T-cell (primary cell): ENCODE measurements at regions not wholly inside any gene's neighbourhood (a gene's known extent, or its start where the extent isn't known, plus 50 kb on each side); places are given as distances from the start of the nearest gene placed in this dataset.

Experiments used
- ATAC-seq, 4 experiments: fragments of 200-7000 bp in 3 of 4; fragments of 150-1000 bp in 1 of 4; cut with Tn5 transposase; replicated peaks in 1 of 4; 1 replicate in 3 of 4; 2 replicates in 1 of 4; pipeline ENCODE4 v1.10.0; 2021; ENCODE audit warnings: moderate library complexity in 3 of 4, mild to moderate bottlenecking in 2 of 4, moderate number of reproducible peaks in 1 of 4
- CTCF ChIA-PET, 2 donors: fragments of 300-600 bp; sonication (Branson Sonifier 250); formaldehyde crosslinking; loops; one replicate each; lab custom pipeline; 2022; ENCODE audit warnings: antibody characterized with exemption in 2 of 2; lab: Charles Lee
- POLR2A ChIA-PET, 2 donors: fragments of 300-600 bp; sonication (Branson Sonifier 250); formaldehyde crosslinking; loops; one replicate each; lab custom pipeline; 2022; ENCODE audit warnings: antibody characterized with exemption in 2 of 2; lab: Charles Lee
- DNase-seq, 35 experiments: peaks; one replicate each; pipeline versions ENCODE4 v3.0.0 to v3.0.0-alpha.2; 2013 to 2023
- H3K27ac ChIP-seq: one replicate; pipeline ENCODE4 v1.5.1; 2013; ENCODE audit warnings: low read length
- H3K27me3 ChIP-seq, 2 experiments: replicated peaks in 1 of 2; 1 replicate in 1 of 2; 2 replicates in 1 of 2; pipeline versions ENCODE4 v1.6.1 to v1.7.0; 2013; ENCODE audit warnings: low read length in 1 of 2, mixed read lengths in 1 of 2; ENCODE audit not compliant: control insufficient read depth in 2 of 2, insufficient read depth in 2 of 2; ENCODE audit errors: extremely low read depth in 1 of 2
- H3K36me3 ChIP-seq, 2 donors: 1 replicate in 1 of 2; 2 replicates in 1 of 2; pipeline versions ENCODE4 v1.6.1 to v1.7.0; 2013; ENCODE audit warnings: low read length in 1 of 2; ENCODE audit not compliant: control insufficient read depth in 2 of 2, insufficient read depth in 1 of 2; ENCODE audit errors: extremely low read depth in 1 of 2
- H3K4me1 ChIP-seq, 2 experiments: 1 replicate in 1 of 2; 2 replicates in 1 of 2; pipeline versions ENCODE4 v1.6.1 to v1.7.0; 2013; ENCODE audit warnings: low read length in 2 of 2, mixed read lengths in 1 of 2; ENCODE audit not compliant: insufficient read depth in 2 of 2, control insufficient read depth in 1 of 2; ENCODE audit errors: extremely low read depth in 1 of 2
- H3K4me3 ChIP-seq, 2 donors: 1 replicate in 1 of 2; 2 replicates in 1 of 2; pipeline versions ENCODE4 v1.5.1 to v1.7.0; 2013; ENCODE audit warnings: mild to moderate bottlenecking in 2 of 2, low read length in 1 of 2, moderate library complexity in 1 of 2; ENCODE audit not compliant: control insufficient read depth in 1 of 2; ENCODE audit errors: extremely low read depth in 1 of 2
- H3K9me3 ChIP-seq: 2 replicates; pipeline ENCODE4 v1.7.0; 2013
- H3K27ac Mint-ChIP-seq, 2 donors: one replicate each; pipeline ENCODE4 v1.8.0; 2020 to 2021; ENCODE audit warnings: mild to moderate bottlenecking in 2 of 2, mixed read lengths in 2 of 2
- H3K27me3 Mint-ChIP-seq, 2 donors: one replicate each; pipeline ENCODE4 v1.8.0; 2021 to 2022; ENCODE audit warnings: mixed read lengths in 2 of 2
- H3K36me3 Mint-ChIP-seq: one replicate; pipeline ENCODE4 v1.8.0; 2021; ENCODE audit warnings: mixed read lengths
- H3K4me1 Mint-ChIP-seq, 3 donors: one replicate each; pipeline ENCODE4 v1.8.0; 2020 to 2022; ENCODE audit warnings: mixed read lengths in 3 of 3, mild to moderate bottlenecking in 1 of 3
- H3K4me3 Mint-ChIP-seq, 3 donors: one replicate each; pipeline ENCODE4 v1.8.0; 2020 to 2022; ENCODE audit warnings: mild to moderate bottlenecking in 3 of 3, mixed read lengths in 3 of 3, moderate library complexity in 3 of 3
- H3K9me3 Mint-ChIP-seq, 3 donors: one replicate each; pipeline ENCODE4 v1.8.0; 2020 to 2022; ENCODE audit warnings: mixed read lengths in 3 of 3
- WGBS: methylation state at CpG from one replicate; pipeline ENCODE4 v1.1.5; 2013; ENCODE audit warnings: missing lambda C conversion rate; ENCODE audit not compliant: insufficient coverage; 5-methylcytosine and 5-hydroxymethylcytosine counted together

DNA sequence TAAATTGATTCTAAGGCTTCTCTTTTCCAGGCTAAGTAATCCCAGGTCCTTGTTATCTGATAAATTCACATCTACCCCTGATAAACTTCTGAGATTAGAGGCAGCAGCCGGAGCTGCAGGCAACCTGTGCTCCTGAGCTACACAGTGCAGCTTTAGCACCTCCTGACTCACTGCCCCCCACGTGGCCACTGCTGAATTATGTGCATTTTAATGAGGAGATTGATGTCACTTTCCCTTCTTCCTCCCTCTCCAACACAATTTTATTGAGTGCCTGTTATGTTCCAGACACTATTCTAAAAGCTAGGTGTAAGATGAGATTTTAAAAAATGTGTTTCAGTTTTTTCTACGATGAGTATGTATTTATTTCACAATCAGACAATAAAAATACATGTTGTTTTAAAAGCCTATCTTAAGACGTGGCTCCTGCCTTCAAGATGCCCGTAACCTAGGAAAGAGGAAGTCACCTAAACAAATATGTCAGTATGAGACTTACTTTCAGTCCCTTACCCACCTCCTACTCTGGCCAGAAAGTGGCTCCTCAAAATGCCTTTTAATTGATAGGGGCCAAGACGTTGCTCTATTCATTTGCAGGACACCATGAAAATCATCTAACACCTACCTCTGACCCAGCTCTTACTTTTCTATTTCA, 161.5 kb upstream of the PFN2 start:
- ATAC-seq, result no peak
- Histone ChIP-seq H3K9me3 (no peaks in the 10 kb centered on the region), H3K36me3 (no peaks in the 10 kb centered on the region), H3K4me3 (no peak overlapping the region), H3K27me3 (no peaks in the 10 kb centered on the region), H3K4me1 (no peaks in the 10 kb centered on the region), H3K27ac (no peak overlapping the region)
- CTCF ChIA-PET, result interaction anchor here in 1 of 2 donors (0.6 kb wide), 2 partner anchors 18 to 19 kb away, joined by 3 to 4 read pairs; no protein-coding TSS in a partner anchor
- H3K36me3 Mint-ChIP-seq, result no peaks in the 10 kb centered on the region
- POLR2A ChIA-PET, result no interaction called here
- no peaks in the 10 kb centered on the region for H3K9me3 Mint-ChIP-seq
- H3K4me3 Mint-ChIP-seq, result no peak overlapping the region
- 60% methylated on average over 2 of the region's 6 CpGs for WGBS
- H3K27ac Mint-ChIP-seq, result no peak overlapping the region
- H3K27me3 Mint-ChIP-seq, result peaks cover 20 to 24% of the 10 kb centered on the region in 2 donors
- DNase-seq, result no peak
- H3K4me1 Mint-ChIP-seq, result no peaks in the 10 kb centered on the region

DNA sequence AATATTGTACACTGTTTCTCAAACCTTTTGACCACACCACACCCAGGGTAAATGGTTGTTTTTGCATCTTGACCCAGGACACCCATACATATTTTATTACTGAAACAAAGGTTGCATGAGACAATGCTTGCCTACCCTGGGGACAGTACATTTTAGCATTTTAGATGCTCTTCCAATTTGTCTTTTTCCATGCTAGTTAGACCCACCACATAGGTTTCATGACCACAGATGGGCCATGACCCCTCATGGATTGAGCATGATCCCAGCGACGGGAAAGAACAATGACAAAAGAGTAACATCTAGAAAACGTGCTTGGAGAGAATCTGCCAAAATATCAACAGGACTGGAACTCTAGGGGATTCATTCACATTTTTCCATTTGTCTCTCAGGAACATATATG, 161.0 kb upstream of the PFN2 start:
- ATAC-seq (no peak), DNase-seq (no peak)
- POLR2A ChIA-PET, result no interaction called here
- Histone ChIP-seq H3K36me3 (no peaks in the 10 kb centered on the region), H3K4me1 (no peaks in the 10 kb centered on the region), H3K4me3 (no peak overlapping the region), H3K27me3 (no peaks in the 10 kb centered on the region), H3K9me3 (no peaks in the 10 kb centered on the region), H3K27ac (no peak overlapping the region)
- Mint-ChIP-seq H3K4me1 (no peaks in the 10 kb centered on the region), H3K36me3 (no peaks in the 10 kb centered on the region), H3K9me3 (no peaks in the 10 kb centered on the region), H3K4me3 (no peak overlapping the region), H3K27ac (no peak overlapping the region), H3K27me3 (peaks cover 18 to 25% of the 10 kb centered on the region in 2 donors)
- CTCF ChIA-PET, result no interaction called here
- WGBS, result no CpG with 5 or more reads among the region's 3 CpGs

DNA sequence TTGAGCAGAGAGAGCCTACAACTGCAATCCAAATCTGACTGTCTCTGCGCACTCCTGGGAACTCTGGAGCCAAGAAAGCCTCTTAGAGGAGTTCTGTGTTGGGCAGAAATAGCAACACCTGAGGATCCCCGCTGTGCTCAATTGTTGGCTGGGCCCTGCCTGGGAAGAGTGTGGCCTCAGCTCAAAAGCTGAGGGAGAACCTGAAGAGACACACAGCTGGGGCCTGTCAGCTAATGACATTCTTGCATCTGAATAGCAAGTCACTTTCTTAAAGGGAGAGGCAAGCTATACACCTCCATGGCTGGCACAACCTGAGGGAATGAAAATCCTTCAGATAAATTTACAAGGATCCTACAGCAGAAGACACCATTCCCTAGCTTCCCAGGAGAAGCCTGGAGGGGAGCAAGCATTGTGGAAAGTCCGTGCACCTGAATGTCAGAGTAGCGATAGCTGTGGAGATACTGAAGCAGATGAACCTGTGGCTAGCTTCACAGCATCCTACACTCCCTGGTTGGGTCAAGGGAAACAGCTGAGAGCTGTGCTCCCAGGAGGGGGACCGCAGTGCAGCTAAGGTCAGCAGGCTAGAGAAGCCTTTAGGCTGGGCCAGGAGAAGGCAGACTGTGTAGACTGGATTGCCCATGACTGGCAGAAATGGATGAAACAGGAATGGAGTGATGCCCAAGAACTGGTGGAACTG, 159.9 kb upstream of the PFN2 start:
- Histone ChIP-seq H3K4me1 (no peaks in the 10 kb centered on the region), H3K36me3 (no peaks in the 10 kb centered on the region), H3K27me3 (no peaks in the 10 kb centered on the region), H3K4me3 (no peak overlapping the region), H3K9me3 (no peaks in the 10 kb centered on the region), H3K27ac (no peak overlapping the region)
- 82% methylated on average over 5 of the region's 5 CpGs for WGBS
- Mint-ChIP-seq H3K27ac (no peak overlapping the region), H3K9me3 (no peaks in the 10 kb centered on the region), H3K4me3 (no peak overlapping the region), H3K4me1 (no peaks in the 10 kb centered on the region), H3K36me3 (no peaks in the 10 kb centered on the region), H3K27me3 (peaks cover 17 to 30% of the 10 kb centered on the region in 2 donors)
- ATAC-seq (no peak), DNase-seq (no peak)
- ChIA-PET POLR2A (no interaction called here), CTCF (no interaction called here)

DNA sequence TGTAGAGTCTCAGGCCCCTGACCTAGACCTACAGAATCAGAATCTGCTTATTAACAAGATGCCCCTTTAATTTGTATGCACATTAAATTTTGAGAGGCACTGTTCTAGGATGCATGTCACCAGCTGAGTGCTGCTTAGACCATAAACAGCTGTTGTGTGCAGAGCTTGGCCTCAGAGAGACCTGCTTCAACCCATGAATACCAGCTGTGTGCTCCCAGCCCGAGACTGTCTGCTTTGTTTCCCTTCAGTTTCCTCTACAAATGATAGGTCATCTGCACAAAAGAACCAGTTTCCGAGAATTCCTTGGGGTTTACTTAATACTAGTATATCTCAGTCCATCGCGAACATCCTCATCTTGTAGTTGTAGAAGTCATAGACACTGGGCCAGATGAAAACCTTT, 158.5 kb upstream of the PFN2 start:
- Histone ChIP-seq H3K36me3 (no peaks in the 10 kb centered on the region), H3K4me3 (no peak overlapping the region), H3K27ac (no peak overlapping the region), H3K4me1 (no peaks in the 10 kb centered on the region), H3K9me3 (no peaks in the 10 kb centered on the region), H3K27me3 (no peaks in the 10 kb centered on the region)
- peaks cover 17 to 32% of the 10 kb centered on the region in 2 donors for H3K27me3 Mint-ChIP-seq
- no peaks in the 10 kb centered on the region for H3K4me1 Mint-ChIP-seq
- H3K27ac Mint-ChIP-seq, result no peak overlapping the region
- no peak for DNase-seq
- no peak overlapping the region for H3K4me3 Mint-ChIP-seq
- no peaks in the 10 kb centered on the region for H3K9me3 Mint-ChIP-seq
- WGBS, result no CpG with 5 or more reads among the region's 4 CpGs
- POLR2A ChIA-PET, result interaction anchor here in 1 of 2 donors (0.6 kb wide), 1 partner anchor 142 kb away, joined by 3 read pairs; no protein-coding TSS in a partner anchor
- ATAC-seq, result no peak
- CTCF ChIA-PET, result no interaction called here
- no peaks in the 10 kb centered on the region for H3K36me3 Mint-ChIP-seq

DNA sequence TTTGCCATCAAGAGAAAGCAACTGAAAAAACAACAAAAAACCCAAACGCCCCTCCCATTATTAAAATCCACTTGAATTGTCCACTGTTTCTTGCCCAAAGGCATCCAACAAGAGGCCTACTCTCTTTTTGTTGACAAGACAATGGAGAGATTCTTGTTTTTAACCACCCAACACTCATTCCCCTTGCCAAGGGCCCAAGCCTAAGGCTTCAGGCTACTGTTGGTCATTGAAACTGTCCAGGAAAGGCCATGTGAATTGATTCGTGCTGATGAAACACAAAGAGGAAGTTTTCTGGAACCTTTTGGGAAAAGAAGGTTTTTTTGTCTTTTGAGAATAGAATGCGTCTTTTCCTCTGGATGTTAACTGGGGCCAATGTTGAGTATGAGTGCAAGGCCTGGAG, 157.4 kb upstream of the PFN2 start:
- Mint-ChIP-seq H3K27me3 (peaks cover 17 to 32% of the 10 kb centered on the region in 2 donors), H3K27ac (no peak overlapping the region), H3K4me3 (no peak overlapping the region), H3K9me3 (no peaks in the 10 kb centered on the region), H3K36me3 (no peaks in the 10 kb centered on the region), H3K4me1 (no peaks in the 10 kb centered on the region)
- ATAC-seq, result no peak
- DNase-seq, result no peak
- Histone ChIP-seq H3K9me3 (no peaks in the 10 kb centered on the region), H3K36me3 (no peaks in the 10 kb centered on the region), H3K4me1 (no peaks in the 10 kb centered on the region), H3K27me3 (no peaks in the 10 kb centered on the region), H3K27ac (no peak overlapping the region), H3K4me3 (no peak overlapping the region)
- WGBS, result 48% methylated on average over 3 of the region's 3 CpGs
- CTCF ChIA-PET, result no interaction called here
- POLR2A ChIA-PET, result no interaction called here

DNA sequence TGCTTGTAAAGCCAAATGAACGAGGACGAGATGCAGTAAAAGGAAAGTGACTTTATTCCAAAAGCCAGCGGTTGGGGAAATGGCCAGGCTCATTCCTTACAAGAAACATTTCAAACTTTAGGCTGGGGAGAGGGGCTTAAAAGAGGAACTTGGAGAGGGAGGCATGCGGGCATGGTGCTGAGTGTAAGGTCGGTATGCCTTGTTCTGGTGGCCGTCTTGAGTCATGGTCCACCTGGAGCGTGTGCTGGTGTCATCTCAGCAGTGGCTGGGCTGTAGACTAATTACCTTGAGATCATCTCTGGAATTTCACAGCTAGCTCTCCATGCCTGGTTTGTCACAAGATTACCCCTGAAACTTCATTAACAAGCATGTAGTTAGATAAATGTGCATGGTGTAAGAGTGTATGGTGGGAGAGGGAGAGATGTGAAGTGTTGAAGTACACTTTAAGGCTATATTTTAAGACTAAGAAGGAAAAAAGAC, 156.4 kb upstream of the PFN2 start:
- POLR2A ChIA-PET, result no interaction called here
- ATAC-seq (no peak), DNase-seq (no peak)
- Mint-ChIP-seq H3K9me3 (peaks cover 0 to under 1% (median 0%) of the 10 kb centered on the region in 3 donors), H3K27ac (no peak overlapping the region), H3K27me3 (peaks cover 16 to 28% of the 10 kb centered on the region in 2 donors), H3K4me1 (no peaks in the 10 kb centered on the region), H3K4me3 (no peak overlapping the region), H3K36me3 (no peaks in the 10 kb centered on the region)
- no peaks in the 10 kb centered on the region for H3K9me3 ChIP-seq
- no peaks in the 10 kb centered on the region for H3K27me3 ChIP-seq
- no peaks in the 10 kb centered on the region for H3K36me3 ChIP-seq
- WGBS, result 80% methylated on average over 1 of the region's 7 CpGs
- H3K4me3 ChIP-seq, result no peak overlapping the region
- CTCF ChIA-PET, result interaction anchor here in 1 of 2 donors (0.5 kb wide), 1 partner anchor 202 kb away, joined by 3 read pairs; no protein-coding TSS in a partner anchor
- no peaks in the 10 kb centered on the region for H3K4me1 ChIP-seq
- no peak overlapping the region for H3K27ac ChIP-seq
